CD4-positive, alpha-beta T cell treated with Interferon alpha-2 for 1 hour (primary cell): ENCODE measurements at regions not wholly inside any gene's neighbourhood (a gene's known extent, or its start where the extent isn't known, plus 50 kb on each side); places are given as distances from the start of the nearest gene placed in this dataset.
"Not testable (repeated sequence)": the region's sequence is repeated elsewhere in the genome, so short reads cannot be mapped to it uniquely, and the experiment has no call there.

Experiments
- DNase-seq, 2 donors: peaks; one replicate each; pipeline ENCODE4 v3.0.0-alpha.2; 2020 to 2022

- no peak for DNase-seq
Observed at GRCh38 chr1:234897390-234897749, 231.3 kb downstream of the TOMM20 start.

GRCh38 chr1:234896477-234897389, 231.9 kb downstream of the TOMM20 start:
- no peak for DNase-seq

- no peak for DNase-seq
Observed at GRCh38 chr1:234893725-234894630, 234.7 kb downstream of the TOMM20 start.

GRCh38 chr1:234893359-234893724, 235.3 kb downstream of the TOMM20 start:
- DNase-seq, result no peak

GRCh38 chr1:234892642-234893041, 236.0 kb downstream of the TOMM20 start:
- no peak for DNase-seq

GRCh38 chr1:234891427-234891826, 237.2 kb downstream of the TOMM20 start:
- no peak for DNase-seq

GRCh38 chr1:234889643-234890042, 239.0 kb downstream of the TOMM20 start:
- DNase-seq, result no peak

- not testable (repeated sequence) for DNase-seq
Observed at GRCh38 chr1:234888247-234888646, 240.4 kb downstream of the TOMM20 start.

GRCh38 chr1:234887016-234887900, 241.4 kb downstream of the TOMM20 start:
- no peak for DNase-seq

GRCh38 chr1:234886081-234886984, 242.3 kb downstream of the TOMM20 start:
- no peak for DNase-seq

- no peak for DNase-seq
Observed at GRCh38 chr1:234885601-234886000, 243.0 kb downstream of the TOMM20 start.

GRCh38 chr1:234884701-234885100, 243.9 kb downstream of the TOMM20 start:
- no peak for DNase-seq

GRCh38 chr1:234884006-234884405, 244.6 kb downstream of the TOMM20 start:
- DNase-seq, result no peak

- no peak for DNase-seq
Observed at GRCh38 chr1:234882898-234883297, 245.7 kb downstream of the TOMM20 start.

GRCh38 chr1:234881893-234882771, 246.5 kb downstream of the TOMM20 start:
- DNase-seq, result no peak

- no peak for DNase-seq
Observed at GRCh38 chr1:234879147-234880080, 249.2 kb downstream of the TOMM20 start.

GRCh38 chr1:234878288-234878687, 250.3 kb downstream of the TOMM20 start:
- no peak for DNase-seq

- DNase-seq, result no peak
Observed at GRCh38 chr1:234877761-234878160, 250.9 kb downstream of the TOMM20 start.
